Activated CD4-positive, alpha-beta memory T cell treated with anti-CD3 and anti-CD28 coated beads for 36 hours (primary cell): ENCODE measurements at regions not wholly inside any gene's neighbourhood (a gene's known extent, or its start where the extent isn't known, plus 50 kb on each side); places are given as distances from the start of the nearest gene placed in this dataset.

ENCODE experiments used
- CTCF ChIA-PET: fragments of 350-600 bp; sonication (Branson Sonifier 250); formaldehyde crosslinking; loops from one replicate; lab custom pipeline; 2021; ENCODE audit warnings: antibody characterized with exemption, inconsistent platforms; lab: Charles Lee
- POLR2A ChIA-PET: fragments of 350-600 bp; sonication (Branson Sonifier 250); formaldehyde crosslinking; loops from one replicate; lab custom pipeline; 2021; ENCODE audit warnings: antibody characterized with exemption; lab: Charles Lee
- DNase-seq: peaks from one replicate; pipeline ENCODE4 v3.0.0-alpha.2; 2020
- H3K27ac Mint-ChIP-seq: one replicate; pipeline ENCODE4 v1.8.0; 2021; ENCODE audit warnings: mixed read lengths
- H3K27me3 Mint-ChIP-seq: one replicate; pipeline ENCODE4 v1.8.0; 2021; ENCODE audit warnings: mixed read lengths
- H3K36me3 Mint-ChIP-seq: one replicate; pipeline ENCODE4 v1.8.0; 2021; ENCODE audit warnings: mixed read lengths
- H3K4me1 Mint-ChIP-seq: one replicate; pipeline ENCODE4 v1.8.0; 2021; ENCODE audit warnings: low read depth, mixed read lengths
- H3K4me3 Mint-ChIP-seq: one replicate; pipeline ENCODE4 v1.8.0; 2021; ENCODE audit warnings: mild to moderate bottlenecking, mixed read lengths
- H3K9me3 Mint-ChIP-seq: one replicate; pipeline ENCODE4 v1.8.0; 2021; ENCODE audit warnings: mixed read lengths
- intact Hi-C: fragments of 100-400 bp; cut with micrococcal nuclease; formaldehyde crosslinking; loops from one replicate; pipeline ENCODE4 v1.15.1; 2023

DNA sequence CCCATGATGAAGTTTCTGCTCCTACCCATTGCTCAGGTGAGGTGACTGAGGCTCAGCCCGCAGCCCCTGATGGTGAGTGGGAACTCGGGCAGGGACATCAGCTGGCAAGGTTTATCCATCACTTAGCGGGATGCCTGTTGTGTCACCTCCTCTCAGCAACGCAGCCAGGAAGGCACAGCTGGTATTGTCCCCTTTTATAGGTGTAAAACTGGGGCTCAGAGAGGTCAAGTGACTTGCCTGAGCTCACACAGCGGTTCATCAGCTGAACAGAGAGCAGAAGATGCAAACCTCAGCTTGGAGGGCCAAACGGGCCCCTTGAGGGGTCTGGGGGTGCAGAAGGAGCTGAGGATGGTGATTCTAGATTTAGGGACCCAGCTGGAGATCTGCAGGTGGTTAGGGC lies 143.6 kb downstream of the PHETA1 start:
- intact Hi-C loops, result no loop called here
- H3K4me3 Mint-ChIP-seq, result no peak overlapping the region

DNA sequence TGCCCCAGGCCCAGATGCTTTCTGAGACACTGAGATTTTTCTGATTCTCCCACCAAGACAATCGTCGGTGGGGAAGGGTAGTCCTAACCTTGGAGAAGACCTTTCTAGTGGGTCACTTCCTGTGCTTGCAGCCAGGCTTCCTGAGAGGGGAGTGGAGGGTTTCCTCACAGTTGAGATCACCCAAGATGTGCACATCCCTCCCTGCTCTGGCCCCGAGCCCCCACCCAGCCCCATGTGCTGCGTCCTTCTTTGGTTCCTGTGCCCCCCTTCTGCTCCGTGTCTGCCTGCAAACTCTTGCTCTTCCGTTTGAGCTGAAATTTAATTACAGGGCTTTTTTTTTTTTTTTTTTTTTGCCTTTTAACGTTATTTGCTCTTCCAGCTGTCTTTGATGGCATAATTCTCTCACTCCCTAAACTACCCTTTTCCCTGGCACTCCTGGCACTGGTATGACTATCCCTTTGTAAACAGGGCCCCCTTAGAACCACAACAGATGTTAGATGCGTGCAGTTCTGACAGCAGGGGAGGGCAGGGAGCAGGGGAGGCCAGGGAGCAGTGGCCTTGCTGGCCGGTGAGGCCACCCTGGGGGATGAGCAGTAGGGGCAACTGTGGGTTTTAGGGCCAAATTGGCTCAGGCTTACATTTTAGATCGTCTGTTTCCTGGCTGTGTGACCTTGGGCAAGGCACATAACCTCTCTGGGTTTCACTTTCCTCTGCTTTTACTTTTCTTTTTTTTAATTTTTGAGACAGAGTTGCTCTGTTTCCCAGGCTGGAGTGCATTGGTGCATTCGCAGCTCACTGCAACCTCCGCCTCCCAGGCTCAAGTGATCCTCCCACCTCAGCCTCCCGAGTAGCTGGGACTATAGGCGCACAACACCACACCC lies 144.5 kb downstream of the PHETA1 start:
- Mint-ChIP-seq H3K27ac (no peak overlapping the region), H3K9me3 (no peaks in the 10 kb centered on the region), H3K4me1 (no peaks in the 10 kb centered on the region), H3K36me3 (no peaks in the 10 kb centered on the region), H3K27me3 (no peaks in the 10 kb centered on the region), H3K4me3 (no peak overlapping the region)
- DNase-seq, result no peak
- POLR2A ChIA-PET, result no interaction called here
- CTCF ChIA-PET, result no interaction called here
- intact Hi-C loops, result no loop called here

More for the DNA sequence above, 143.6 kb downstream of the PHETA1 start:
- ChIA-PET POLR2A (no interaction called here), CTCF (no interaction called here)
- Mint-ChIP-seq H3K27me3 (peaks cover 2% of the 10 kb centered on the region), H3K27ac (no peak overlapping the region), H3K4me1 (no peaks in the 10 kb centered on the region), H3K36me3 (no peaks in the 10 kb centered on the region), H3K9me3 (no peaks in the 10 kb centered on the region)
- DNase-seq, result no peak

DNA sequence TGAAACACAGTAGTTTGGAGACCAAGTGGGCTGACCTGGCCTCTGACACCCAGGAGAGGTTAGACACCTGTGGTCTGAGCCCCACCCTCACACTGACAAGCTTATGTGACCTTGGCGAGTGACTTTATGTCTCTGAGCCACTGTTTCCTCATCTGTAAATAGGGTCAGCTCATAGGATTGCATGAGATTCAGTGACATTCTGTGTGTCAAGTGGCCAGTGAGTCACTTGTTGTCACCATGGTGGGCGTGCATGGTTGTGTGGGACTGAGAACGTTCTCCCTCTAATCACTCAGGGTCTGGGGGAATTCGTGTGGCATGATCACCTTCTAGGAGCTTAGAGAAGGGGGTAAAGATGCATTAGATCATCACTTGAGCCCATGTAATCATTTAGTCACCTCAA lies 146.4 kb downstream of the PHETA1 start:
- Mint-ChIP-seq H3K27me3 (peaks cover 2% of the 10 kb centered on the region), H3K36me3 (no peaks in the 10 kb centered on the region), H3K4me1 (no peaks in the 10 kb centered on the region), H3K9me3 (no peaks in the 10 kb centered on the region), H3K27ac (no peak overlapping the region), H3K4me3 (no peak overlapping the region)
- DNase-seq, result no peak
- intact Hi-C loops, result no loop called here
- POLR2A ChIA-PET, result no interaction called here
- CTCF ChIA-PET, result no interaction called here

DNA sequence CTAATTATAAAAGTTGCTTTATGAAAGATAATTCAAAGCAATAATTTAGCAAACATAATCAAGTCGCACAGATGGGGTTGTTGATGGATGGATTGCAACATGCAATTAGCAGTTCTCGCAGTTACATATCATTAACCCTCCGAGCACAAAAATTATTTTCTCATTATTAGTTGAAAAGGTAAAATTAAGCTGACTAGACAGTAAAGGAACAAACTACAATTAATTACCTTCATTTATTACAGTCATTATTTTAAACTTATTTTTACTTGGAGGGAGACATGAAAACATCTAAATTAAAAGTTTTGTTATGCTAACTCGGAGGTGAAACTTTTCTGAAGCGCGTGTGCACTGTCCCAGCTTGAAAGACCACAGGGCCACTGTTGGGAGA lies 146.9 kb downstream of the PHETA1 start:
- Mint-ChIP-seq H3K27me3 (peaks cover 2% of the 10 kb centered on the region), H3K9me3 (no peaks in the 10 kb centered on the region), H3K36me3 (no peaks in the 10 kb centered on the region), H3K27ac (no peak overlapping the region), H3K4me3 (no peak overlapping the region), H3K4me1 (no peaks in the 10 kb centered on the region)
- POLR2A ChIA-PET, result no interaction called here
- DNase-seq, result no peak
- CTCF ChIA-PET, result no interaction called here
- intact Hi-C loops, result no loop called here

DNA sequence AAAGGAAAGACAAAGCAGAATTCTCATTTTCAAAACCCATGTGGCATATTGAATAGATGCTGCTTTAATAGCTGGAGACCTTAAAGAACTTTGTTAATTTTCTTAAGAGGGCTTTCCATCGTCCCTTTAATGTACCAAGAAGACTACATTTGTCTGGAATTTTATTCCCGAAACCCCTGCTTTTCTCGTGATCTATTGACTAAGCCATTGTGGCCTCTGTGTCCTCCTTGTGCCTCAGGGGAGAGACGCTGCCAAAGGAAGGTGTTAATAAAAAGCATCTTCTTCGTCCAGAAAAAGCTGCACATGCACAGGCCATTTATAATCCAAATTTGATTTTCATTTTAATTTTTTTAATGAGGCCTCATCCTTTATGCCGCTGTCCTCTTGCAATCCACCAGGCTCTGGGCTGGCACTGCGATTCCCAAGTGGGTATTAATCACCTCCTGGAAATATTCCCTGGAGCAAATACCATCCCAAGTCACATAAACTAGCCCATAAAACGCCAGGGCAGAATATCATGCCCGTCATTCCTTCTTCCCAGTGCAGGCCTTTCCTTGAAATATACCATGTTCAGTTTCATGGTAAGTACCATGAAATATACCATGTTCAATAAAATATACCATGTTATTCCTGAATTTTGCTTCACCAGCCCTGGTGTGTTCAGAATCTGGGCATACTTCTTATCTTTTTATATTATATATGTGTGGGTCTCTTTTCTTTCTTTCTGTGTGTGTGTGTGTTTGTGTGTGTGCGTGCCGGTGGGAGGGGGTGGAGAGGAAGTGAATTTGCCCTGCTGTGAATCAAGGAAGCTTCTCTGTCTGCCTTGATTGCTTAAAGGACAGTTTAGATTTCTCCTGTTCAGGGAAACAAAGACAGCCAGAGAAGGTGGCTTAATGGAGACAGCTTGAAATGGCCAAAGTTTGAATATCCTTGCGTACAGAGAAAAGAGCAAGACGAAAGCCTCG lies 147.6 kb downstream of the PHETA1 start:
- Mint-ChIP-seq H3K9me3 (no peaks in the 10 kb centered on the region), H3K27me3 (peaks cover 2% of the 10 kb centered on the region), H3K4me1 (no peaks in the 10 kb centered on the region), H3K4me3 (no peak overlapping the region), H3K36me3 (no peaks in the 10 kb centered on the region), H3K27ac (no peak overlapping the region)
- CTCF ChIA-PET, result no interaction called here
- DNase-seq, result no peak
- POLR2A ChIA-PET, result no interaction called here
- intact Hi-C loops, result no loop called here

DNA sequence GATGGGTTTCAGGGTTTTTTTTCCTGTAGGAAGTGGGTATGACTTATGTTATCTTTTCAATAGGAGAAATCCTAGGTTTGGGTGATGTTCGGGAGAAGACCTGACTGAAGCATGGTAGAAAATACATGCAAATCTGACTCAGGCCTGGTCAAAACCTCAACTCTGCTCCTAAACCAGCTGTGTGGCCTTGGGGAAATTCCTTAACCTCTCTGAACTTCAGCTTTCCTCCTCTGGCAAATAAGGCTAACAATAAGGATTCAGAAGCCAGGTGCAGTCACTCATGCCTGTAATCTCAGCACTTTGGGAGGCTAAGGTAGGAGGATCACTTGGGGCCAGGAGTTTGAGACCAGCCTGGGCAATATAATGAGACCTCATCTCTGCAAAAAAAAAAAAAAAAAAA lies 148.5 kb downstream of the PHETA1 start:
- DNase-seq, result no peak
- no peak overlapping the region for H3K27ac Mint-ChIP-seq
- intact Hi-C loops, result no loop called here
- H3K9me3 Mint-ChIP-seq, result no peaks in the 10 kb centered on the region
- H3K4me3 Mint-ChIP-seq, result no peak overlapping the region
- POLR2A ChIA-PET, result no interaction called here
- CTCF ChIA-PET, result no interaction called here
- no peaks in the 10 kb centered on the region for H3K4me1 Mint-ChIP-seq
- H3K36me3 Mint-ChIP-seq, result no peaks in the 10 kb centered on the region
- peaks cover 2% of the 10 kb centered on the region for H3K27me3 Mint-ChIP-seq

DNA sequence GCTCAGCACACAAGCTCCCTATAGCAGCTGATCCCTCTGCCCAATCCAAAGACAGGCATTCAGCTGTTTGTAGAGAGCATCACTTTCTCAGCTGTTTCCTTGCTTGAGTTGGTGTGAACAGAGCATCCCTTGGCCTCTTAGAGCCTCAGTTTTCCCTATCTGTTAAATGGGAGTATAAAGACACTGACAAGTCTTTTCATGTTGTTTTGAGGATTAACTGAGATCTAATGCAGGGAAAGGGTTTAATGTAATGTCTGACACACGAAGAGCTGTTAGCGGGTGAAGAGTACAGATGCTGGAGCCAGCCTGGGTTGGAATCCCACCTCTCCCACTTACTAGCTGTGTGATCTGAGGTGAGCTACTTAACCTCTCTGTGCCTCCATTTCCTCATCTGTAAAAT lies 149.5 kb downstream of the PHETA1 start:
- Mint-ChIP-seq H3K27me3 (peaks cover 2% of the 10 kb centered on the region), H3K4me3 (no peak overlapping the region), H3K9me3 (no peaks in the 10 kb centered on the region), H3K4me1 (no peaks in the 10 kb centered on the region), H3K27ac (no peak overlapping the region), H3K36me3 (no peaks in the 10 kb centered on the region)
- ChIA-PET POLR2A (no interaction called here), CTCF (no interaction called here)
- intact Hi-C loops, result no loop called here
- DNase-seq, result no peak

DNA sequence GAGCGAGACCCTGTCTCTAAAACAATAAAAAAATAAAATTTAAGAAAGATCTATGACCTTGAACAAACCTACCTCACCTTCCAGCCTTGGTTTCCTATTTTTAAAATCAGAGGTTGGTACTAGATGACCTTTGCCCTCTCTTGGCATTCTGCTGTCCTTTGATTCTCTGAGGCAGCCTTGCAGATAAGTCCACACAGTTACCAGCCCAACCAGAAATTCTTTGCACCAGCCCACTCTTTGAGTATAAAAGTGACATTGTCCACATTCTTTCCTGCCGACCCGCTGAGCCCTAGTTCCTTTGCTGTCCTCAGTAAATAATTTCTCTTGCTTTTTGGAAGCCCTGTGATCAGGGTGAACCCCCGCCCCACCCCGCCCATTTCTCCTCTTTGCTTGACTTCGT lies 150.4 kb downstream of the PHETA1 start:
- Mint-ChIP-seq H3K9me3 (no peaks in the 10 kb centered on the region), H3K4me1 (no peaks in the 10 kb centered on the region), H3K36me3 (no peaks in the 10 kb centered on the region), H3K27me3 (peaks cover 2% of the 10 kb centered on the region), H3K4me3 (no peak overlapping the region), H3K27ac (no peak overlapping the region)
- intact Hi-C loops, result no loop called here
- DNase-seq, result no peak
- POLR2A ChIA-PET, result no interaction called here
- CTCF ChIA-PET, result no interaction called here

DNA sequence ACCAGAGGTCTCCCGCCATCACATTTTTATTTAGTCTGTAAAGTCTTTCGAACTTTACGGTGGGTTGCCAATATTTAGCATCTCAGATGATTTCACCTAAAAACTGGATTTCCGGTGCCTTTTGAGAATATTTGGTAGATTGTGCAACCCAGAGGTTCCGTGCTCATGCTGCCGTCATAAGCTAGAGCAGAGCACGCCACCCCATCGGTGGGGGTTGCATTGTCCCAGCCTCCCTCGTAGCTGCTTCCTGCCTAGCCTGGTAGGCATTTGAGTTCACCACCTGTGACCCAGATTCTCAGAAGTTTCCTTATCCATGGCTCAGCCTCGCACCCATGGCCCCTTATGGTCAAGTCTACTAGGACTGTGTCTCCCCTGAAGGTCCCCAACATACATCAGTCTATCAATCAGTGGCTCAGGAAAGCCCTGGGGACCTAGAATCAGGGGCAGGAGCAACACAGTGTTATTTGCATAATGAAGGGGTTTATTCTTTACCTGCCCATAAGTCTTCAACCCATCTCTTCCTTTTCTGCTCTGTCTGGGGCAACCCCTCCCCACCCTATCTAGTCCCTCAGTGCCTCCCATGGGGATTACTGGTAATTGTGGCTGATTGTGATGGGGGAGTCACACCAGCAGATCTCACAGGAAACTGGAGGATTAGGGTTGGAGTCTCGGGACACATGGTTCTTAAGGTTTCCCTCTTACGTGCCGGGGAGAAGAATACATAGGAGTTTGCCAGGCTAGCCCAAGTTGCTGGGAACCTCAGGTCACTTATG lies 152.3 kb downstream of the PHETA1 start:
- no peaks in the 10 kb centered on the region for H3K4me1 Mint-ChIP-seq
- CTCF ChIA-PET, result no interaction called here

DNA sequence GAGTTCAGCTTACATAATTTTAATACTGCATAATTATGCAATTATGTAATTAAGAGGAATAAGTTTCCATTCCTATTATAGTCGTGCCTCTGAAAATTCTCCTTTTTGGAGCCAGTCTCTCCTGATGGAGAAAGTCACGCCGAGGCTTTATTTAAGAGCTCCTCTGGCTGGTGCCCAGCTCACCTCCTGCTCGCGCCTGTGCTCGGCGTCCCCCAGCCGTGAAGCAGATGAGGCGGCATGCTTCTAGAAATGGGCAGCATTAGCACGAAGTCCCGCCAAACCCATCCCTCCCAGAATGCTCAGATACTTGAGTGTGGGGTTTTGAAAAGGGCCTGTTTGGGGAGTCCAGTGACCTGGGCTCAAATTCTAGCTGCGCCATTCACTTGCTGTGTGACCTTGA lies 153.0 kb downstream of the PHETA1 start:
- no peak overlapping the region for H3K4me3 Mint-ChIP-seq
- H3K9me3 Mint-ChIP-seq, result no peaks in the 10 kb centered on the region
- H3K27ac Mint-ChIP-seq, result no peak overlapping the region
- H3K36me3 Mint-ChIP-seq, result no peaks in the 10 kb centered on the region
- DNase-seq, result no peak
- intact Hi-C loops, result no loop called here
- H3K27me3 Mint-ChIP-seq, result peaks cover 8% of the 10 kb centered on the region
- POLR2A ChIA-PET, result no interaction called here
- H3K4me1 Mint-ChIP-seq, result no peaks in the 10 kb centered on the region
- CTCF ChIA-PET, result interaction anchor here (1.1 kb wide), 1 partner anchor 260 kb away, joined by 3 read pairs; no protein-coding TSS in a partner anchor

More for the DNA sequence above, 152.3 kb downstream of the PHETA1 start:
- no peaks in the 10 kb centered on the region for H3K36me3 Mint-ChIP-seq
- H3K27me3 Mint-ChIP-seq, result peaks cover 7% of the 10 kb centered on the region
- DNase-seq, result no peak
- POLR2A ChIA-PET, result no interaction called here
- no peak overlapping the region for H3K4me3 Mint-ChIP-seq
- no peak overlapping the region for H3K27ac Mint-ChIP-seq
- no peaks in the 10 kb centered on the region for H3K9me3 Mint-ChIP-seq
- intact Hi-C loops, result no loop called here

DNA sequence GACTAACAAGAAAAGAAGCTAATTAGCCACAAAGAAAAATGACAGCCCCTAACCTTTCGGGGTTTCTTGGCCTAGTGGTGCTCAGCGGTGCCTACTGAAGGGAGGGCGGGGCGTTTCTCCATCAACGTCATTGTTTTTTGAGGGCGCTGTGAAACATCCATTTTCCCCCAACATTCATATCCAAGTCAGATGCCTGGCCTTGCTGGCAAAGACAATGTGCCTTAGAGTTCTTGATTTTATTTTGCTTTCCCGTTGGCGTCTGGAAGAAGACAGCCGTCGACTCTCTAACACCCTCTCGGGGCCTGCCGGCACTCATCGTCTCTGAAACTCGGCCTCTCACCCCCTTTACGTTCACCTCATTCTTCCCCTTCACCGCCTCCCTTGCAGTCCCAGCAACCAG lies 154.5 kb downstream of the PHETA1 start:
- intact Hi-C loops, result no loop called here
- H3K27ac Mint-ChIP-seq, result no peak overlapping the region
- H3K9me3 Mint-ChIP-seq, result no peaks in the 10 kb centered on the region
- H3K27me3 Mint-ChIP-seq, result peaks cover 11% of the 10 kb centered on the region
- ChIA-PET POLR2A (no interaction called here), CTCF (no interaction called here)
- no peaks in the 10 kb centered on the region for H3K36me3 Mint-ChIP-seq
- DNase-seq, result no peak
- H3K4me1 Mint-ChIP-seq, result no peaks in the 10 kb centered on the region
- H3K4me3 Mint-ChIP-seq, result no peak overlapping the region

DNA sequence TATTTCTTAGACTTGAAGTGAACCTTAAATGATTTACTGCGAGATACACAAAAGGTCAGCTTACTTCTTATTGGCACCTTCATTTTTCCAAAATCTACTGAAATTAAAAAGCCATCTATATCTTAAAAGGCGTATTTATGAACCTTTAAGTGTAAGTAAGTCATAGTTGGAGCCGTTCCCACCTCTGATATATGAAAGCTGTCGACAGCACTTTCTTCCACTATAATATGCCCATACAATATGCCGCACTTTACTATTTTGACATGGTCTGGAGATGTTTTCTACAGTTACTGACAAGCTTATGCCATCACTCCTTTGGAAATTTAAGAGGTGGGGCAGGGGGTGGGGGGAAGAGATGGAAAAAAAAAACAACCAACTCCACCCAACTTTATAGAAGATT lies 155.3 kb downstream of the PHETA1 start:
- Mint-ChIP-seq H3K27ac (no peak overlapping the region), H3K27me3 (peaks cover 11% of the 10 kb centered on the region), H3K9me3 (no peaks in the 10 kb centered on the region), H3K4me3 (no peak overlapping the region), H3K4me1 (no peaks in the 10 kb centered on the region), H3K36me3 (no peaks in the 10 kb centered on the region)
- intact Hi-C loops, result no loop called here
- no peak for DNase-seq
- ChIA-PET POLR2A (no interaction called here), CTCF (no interaction called here)
